ENCODE measurements at regions not wholly inside any gene's neighbourhood (a gene's known extent, or its start where the extent isn't known, plus 50 kb on each side); places are given as distances from the start of the nearest gene placed in this dataset.

DNA sequence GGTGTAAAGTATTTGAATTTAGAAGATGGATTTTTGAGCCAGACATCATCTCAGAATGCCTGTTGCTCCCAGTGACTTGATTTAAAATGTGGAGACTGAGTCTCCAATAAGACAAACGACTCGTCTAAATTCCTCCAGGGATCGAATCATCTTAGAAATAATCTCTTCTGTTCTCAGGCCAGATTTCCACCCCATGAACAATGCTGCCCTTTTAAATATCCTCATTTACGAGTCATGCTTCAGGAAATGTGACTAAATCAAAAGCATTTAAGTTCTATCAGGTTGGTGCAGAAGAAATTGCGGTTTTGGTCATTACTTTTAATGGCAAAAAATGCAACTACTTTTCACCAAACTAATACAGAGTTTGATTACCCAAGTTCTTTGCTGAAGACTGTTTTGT is 684.6 kb upstream of the SOX11 start:
- TF ChIP-seq ZNF175 (tag by site-specific recombination; IDR thresholded peaks at IDR 0.05): no peak
- ChIA-PET POLR2A (no interaction called here), CTCF (no interaction called here)
- H3K4me3 ChIP-seq (ENCODE audit: low read depth, low read length): no peak overlapping the region
- H3K9me3 ChIP-seq (ENCODE audit: control insufficient read depth, insufficient read depth, low read depth, low read length): no peaks in the 10 kb centered on the region
- no peak overlapping the region for H3K27ac ChIP-seq (ENCODE audit: extremely low read depth, low read depth, low read length)
- no peaks in the 10 kb centered on the region for H3K36me3 ChIP-seq (ENCODE audit: control insufficient read depth in 2 of 2, insufficient read depth in 1 of 2, low read length in 2 of 2)
- no peaks in the 10 kb centered on the region for H3K4me1 ChIP-seq (ENCODE audit: control insufficient read depth, insufficient read depth, low read length)

DNA sequence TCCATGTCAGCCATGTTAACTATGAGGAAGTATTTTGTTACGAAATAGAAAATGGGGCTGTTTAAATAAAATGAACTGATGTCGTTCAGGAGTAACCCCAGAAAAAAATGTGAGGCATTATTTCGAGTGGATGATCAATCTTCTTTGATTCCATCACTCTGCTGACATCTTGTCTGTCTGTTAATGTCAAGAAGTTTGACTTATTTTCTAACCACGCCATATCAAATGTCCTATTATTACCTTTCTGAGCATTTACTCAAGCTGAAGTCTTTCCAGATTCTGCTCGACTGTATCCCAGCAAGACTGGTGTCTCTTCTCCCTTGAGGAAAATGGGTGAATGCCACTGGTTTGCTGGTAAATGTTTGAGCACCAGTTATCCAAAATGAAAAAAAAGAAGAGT is 672.9 kb upstream of the SOX11 start:
- Histone ChIP-seq H3K36me3 (ENCODE audit: control insufficient read depth in 2 of 2, insufficient read depth in 1 of 2, low read length in 2 of 2) (no peaks in the 10 kb centered on the region), H3K4me3 (ENCODE audit: low read depth, low read length) (no peak overlapping the region), H3K4me1 (ENCODE audit: control insufficient read depth, insufficient read depth, low read length) (no peaks in the 10 kb centered on the region), H3K9me3 (ENCODE audit: control insufficient read depth, insufficient read depth, low read depth, low read length) (no peaks in the 10 kb centered on the region), H3K27ac (ENCODE audit: extremely low read depth, low read depth, low read length) (no peak overlapping the region)
- POLR2A ChIA-PET: no interaction called here
- CTCF ChIA-PET: no interaction called here
- no peak for TF ChIP-seq ZNF529 (tag by site-specific recombination; IDR thresholded peaks at IDR 0.05; ENCODE audit: insufficient replicate concordance)
- TF ChIP-seq ZNF701 (tag by site-specific recombination; IDR thresholded peaks at IDR 0.05): no peak
- TF ChIP-seq YY1 (tag by site-specific recombination; IDR thresholded peaks at IDR 0.05): no peak
- TF ChIP-seq ZNF658 (tag by site-specific recombination; IDR thresholded peaks at IDR 0.05): no peak
- TF ChIP-seq, protein P1, sequence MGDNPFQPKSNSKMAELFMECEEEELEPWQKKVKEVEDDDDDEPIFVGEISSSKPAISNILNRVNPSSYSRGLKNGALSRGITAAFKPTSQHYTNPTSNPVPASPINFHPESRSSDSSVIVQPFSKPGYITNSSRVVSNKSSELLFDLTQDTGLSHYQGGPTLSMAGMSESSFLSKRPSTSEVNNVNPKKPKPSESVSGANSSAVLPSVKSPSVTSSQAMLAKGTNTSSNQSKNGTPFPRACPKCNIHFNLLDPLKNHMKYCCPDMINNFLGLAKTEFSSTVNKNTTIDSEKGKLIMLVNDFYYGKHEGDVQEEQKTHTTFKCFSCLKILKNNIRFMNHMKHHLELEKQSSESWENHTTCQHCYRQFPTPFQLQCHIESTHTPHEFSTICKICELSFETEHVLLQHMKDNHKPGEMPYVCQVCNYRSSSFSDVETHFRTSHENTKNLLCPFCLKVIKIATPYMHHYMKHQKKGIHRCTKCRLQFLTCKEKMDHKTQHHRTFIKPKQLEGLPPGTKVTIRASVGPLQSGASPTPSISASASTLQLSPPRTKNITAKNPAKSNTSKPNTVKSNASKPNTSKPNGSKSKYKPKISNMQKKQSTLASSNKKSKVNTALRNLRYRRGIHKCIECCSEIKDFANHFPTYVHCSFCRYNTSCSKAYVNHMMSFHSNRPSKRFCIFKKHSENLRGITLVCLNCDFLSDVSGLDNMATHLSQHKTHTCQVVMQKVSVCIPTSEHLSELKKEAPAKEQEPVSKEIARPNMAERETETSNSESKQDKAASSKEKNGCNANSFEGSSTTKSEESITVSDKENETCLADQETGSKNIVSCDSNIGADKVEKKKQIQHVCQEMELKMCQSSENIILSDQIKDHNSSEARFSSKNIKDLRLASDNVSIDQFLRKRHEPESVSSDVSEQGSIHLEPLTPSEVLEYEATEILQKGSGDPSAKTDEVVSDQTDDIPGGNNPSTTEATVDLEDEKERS (tag by site-specific recombination; IDR thresholded peaks at IDR 0.05): no peak
- TF ChIP-seq ZNF292 (tag by site-specific recombination; IDR thresholded peaks at IDR 0.05; ENCODE audit: borderline replicate concordance, low read depth): no peak
- TF ChIP-seq ZSCAN16 (tag by site-specific recombination; IDR thresholded peaks at IDR 0.05): no peak
- TF ChIP-seq ZNF600 (tag by site-specific recombination; IDR thresholded peaks at IDR 0.05): no peak
- TF ChIP-seq HOXC10 (CRISPR knock-in tag; IDR thresholded peaks at IDR 0.05): no peak

DNA sequence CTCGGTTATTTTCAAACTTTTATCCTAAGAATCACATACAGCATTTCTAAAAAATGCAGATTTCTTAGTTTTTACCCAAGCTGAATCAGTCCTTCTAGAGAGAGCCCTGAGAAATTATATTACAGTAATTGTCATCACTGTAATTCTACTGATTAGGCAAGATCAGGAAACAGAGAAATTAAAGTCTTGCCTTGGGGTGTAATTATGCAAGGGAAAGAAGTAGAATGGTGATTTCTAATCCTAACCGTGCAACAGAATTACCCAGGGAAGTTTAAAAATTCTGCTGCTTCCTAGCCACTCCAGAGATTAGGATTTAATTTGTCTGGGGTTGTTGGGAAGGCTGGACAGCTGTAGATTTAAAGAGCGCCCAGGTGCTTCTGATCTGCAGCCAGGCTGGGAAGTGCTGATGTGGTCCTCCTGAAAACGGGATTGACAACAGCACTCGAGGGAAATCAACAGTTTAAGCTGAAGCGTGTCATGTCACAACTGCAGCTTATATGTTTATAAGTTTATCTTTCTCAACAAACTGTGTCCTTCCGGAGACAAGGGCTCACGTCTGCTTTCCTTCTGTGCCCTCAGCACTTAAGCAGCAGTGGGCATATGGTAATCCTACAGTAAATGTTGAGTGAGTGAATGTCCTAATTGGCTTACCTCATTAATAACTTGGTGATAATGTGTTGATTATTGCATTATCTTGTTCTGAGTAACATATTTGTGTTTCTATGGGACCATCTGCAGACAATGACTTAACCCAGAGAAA is 671.9 kb upstream of the SOX11 start:
- TF ChIP-seq, protein P2, sequence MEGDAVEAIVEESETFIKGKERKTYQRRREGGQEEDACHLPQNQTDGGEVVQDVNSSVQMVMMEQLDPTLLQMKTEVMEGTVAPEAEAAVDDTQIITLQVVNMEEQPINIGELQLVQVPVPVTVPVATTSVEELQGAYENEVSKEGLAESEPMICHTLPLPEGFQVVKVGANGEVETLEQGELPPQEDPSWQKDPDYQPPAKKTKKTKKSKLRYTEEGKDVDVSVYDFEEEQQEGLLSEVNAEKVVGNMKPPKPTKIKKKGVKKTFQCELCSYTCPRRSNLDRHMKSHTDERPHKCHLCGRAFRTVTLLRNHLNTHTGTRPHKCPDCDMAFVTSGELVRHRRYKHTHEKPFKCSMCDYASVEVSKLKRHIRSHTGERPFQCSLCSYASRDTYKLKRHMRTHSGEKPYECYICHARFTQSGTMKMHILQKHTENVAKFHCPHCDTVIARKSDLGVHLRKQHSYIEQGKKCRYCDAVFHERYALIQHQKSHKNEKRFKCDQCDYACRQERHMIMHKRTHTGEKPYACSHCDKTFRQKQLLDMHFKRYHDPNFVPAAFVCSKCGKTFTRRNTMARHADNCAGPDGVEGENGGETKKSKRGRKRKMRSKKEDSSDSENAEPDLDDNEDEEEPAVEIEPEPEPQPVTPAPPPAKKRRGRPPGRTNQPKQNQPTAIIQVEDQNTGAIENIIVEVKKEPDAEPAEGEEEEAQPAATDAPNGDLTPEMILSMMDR (tag by site-specific recombination; IDR thresholded peaks at IDR 0.05): no peak
- TF ChIP-seq, protein P3, sequence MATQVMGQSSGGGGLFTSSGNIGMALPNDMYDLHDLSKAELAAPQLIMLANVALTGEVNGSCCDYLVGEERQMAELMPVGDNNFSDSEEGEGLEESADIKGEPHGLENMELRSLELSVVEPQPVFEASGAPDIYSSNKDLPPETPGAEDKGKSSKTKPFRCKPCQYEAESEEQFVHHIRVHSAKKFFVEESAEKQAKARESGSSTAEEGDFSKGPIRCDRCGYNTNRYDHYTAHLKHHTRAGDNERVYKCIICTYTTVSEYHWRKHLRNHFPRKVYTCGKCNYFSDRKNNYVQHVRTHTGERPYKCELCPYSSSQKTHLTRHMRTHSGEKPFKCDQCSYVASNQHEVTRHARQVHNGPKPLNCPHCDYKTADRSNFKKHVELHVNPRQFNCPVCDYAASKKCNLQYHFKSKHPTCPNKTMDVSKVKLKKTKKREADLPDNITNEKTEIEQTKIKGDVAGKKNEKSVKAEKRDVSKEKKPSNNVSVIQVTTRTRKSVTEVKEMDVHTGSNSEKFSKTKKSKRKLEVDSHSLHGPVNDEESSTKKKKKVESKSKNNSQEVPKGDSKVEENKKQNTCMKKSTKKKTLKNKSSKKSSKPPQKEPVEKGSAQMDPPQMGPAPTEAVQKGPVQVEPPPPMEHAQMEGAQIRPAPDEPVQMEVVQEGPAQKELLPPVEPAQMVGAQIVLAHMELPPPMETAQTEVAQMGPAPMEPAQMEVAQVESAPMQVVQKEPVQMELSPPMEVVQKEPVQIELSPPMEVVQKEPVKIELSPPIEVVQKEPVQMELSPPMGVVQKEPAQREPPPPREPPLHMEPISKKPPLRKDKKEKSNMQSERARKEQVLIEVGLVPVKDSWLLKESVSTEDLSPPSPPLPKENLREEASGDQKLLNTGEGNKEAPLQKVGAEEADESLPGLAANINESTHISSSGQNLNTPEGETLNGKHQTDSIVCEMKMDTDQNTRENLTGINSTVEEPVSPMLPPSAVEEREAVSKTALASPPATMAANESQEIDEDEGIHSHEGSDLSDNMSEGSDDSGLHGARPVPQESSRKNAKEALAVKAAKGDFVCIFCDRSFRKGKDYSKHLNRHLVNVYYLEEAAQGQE (tag by site-specific recombination; IDR thresholded peaks at IDR 0.05): no peak
- TF ChIP-seq KLF1 (tag by site-specific recombination; IDR thresholded peaks at IDR 0.05) (no peak), ZFP41 (tag by site-specific recombination; IDR thresholded peaks at IDR 0.05; ENCODE audit: borderline replicate concordance) (no peak), ZNF155 (tag by site-specific recombination; IDR thresholded peaks at IDR 0.05) (no peak), ZNF596 (tag by site-specific recombination; IDR thresholded peaks at IDR 0.05) (no peak)
- H3K4me3 ChIP-seq (ENCODE audit: low read depth, low read length): no peak overlapping the region
- no peaks in the 10 kb centered on the region for H3K9me3 ChIP-seq (ENCODE audit: control insufficient read depth, insufficient read depth, low read depth, low read length)
- CTCF ChIA-PET: no interaction called here
- POLR2A ChIA-PET: no interaction called here
- no peaks in the 10 kb centered on the region for H3K4me1 ChIP-seq (ENCODE audit: control insufficient read depth, insufficient read depth, low read length)
- no peak overlapping the region for H3K27ac ChIP-seq (ENCODE audit: extremely low read depth, low read depth, low read length)
- no peaks in the 10 kb centered on the region for H3K36me3 ChIP-seq (ENCODE audit: control insufficient read depth in 2 of 2, insufficient read depth in 1 of 2, low read length in 2 of 2)
